OCI-LY7 (cell line): ENCODE measurements at regions not wholly inside any gene's neighbourhood (a gene's known extent, or its start where the extent isn't known, plus 50 kb on each side); places are given as distances from the start of the nearest gene placed in this dataset.
A peak's percentile ranks its signal among the peaks of the same experiment; 100 is the strongest.

Experiments
- BruUV-seq: library from RNA; stranded (reverse); fragments of 400-500 nt; replicated peaks from 2 replicates; lab custom pipeline; 2021; lab: Mats Ljungman, UMichigan
- CTCF ChIA-PET: fragments of 300-600 bp; sonication (Branson Sonifier 250); formaldehyde crosslinking; loops from one replicate; lab custom pipeline; 2022; ENCODE audit warnings: antibody characterized with exemption; ENCODE audit not compliant: unreplicated experiment; lab: Charles Lee
- POLR2A ChIA-PET: fragments of 300-600 bp; sonication (Branson Sonifier 250); formaldehyde crosslinking; loops from one replicate; lab custom pipeline; 2022; ENCODE audit warnings: antibody characterized with exemption; lab: Charles Lee
- DNase-seq: peaks from one replicate; pipeline ENCODE4 v3.0.0-alpha.2; 2015; ENCODE audit warnings: low spot score
- H2AFZ ChIP-seq: fragments of 200-600 bp; sonication (generic), shearing (Covaris generic); 2 replicates; pipeline ENCODE4 v1.6.1; 2014; ENCODE audit warnings: mild to moderate bottlenecking, antibody characterized with exemption, low read length, moderate library complexity
- H3K27ac ChIP-seq: fragments of 200-600 bp; sonication (generic); 2 replicates; pipeline ENCODE4 v1.5.1; 2014; ENCODE audit warnings: mixed run types, low read depth, mild to moderate bottlenecking, moderate library complexity, low read length, inconsistent platforms; ENCODE audit not compliant: poor library complexity, severe bottlenecking
- H3K36me3 ChIP-seq: fragments of 200-600 bp; sonication (generic); 2 replicates; pipeline ENCODE4 v1.6.1; 2014; ENCODE audit warnings: mild to moderate bottlenecking, antibody characterized with exemption, low read length, moderate library complexity, mixed read lengths; ENCODE audit not compliant: insufficient read depth
- H3K4me1 ChIP-seq: fragments of 200-600 bp; sonication (generic); 2 replicates; pipeline ENCODE4 v1.5.1; 2014; ENCODE audit warnings: mild to moderate bottlenecking, low read length; ENCODE audit not compliant: insufficient read depth, poor library complexity, severe bottlenecking
- H3K4me2 ChIP-seq: fragments of 200-600 bp; sonication (generic); 2 replicates; pipeline ENCODE4 v1.6.1; 2014; ENCODE audit warnings: mild to moderate bottlenecking, low read length
- H3K4me3 ChIP-seq: fragments of 200-600 bp; sonication (generic); 2 replicates; pipeline ENCODE4 v1.5.1; 2014; ENCODE audit warnings: mild to moderate bottlenecking, low read depth, low read length; ENCODE audit not compliant: poor library complexity, severe bottlenecking
- H3K79me2 ChIP-seq: fragments of 200-600 bp; sonication (generic); 2 replicates; pipeline ENCODE4 v1.6.1; 2016; ENCODE audit warnings: low read depth, mild to moderate bottlenecking, low read length, moderate library complexity, mixed read lengths; ENCODE audit not compliant: insufficient read depth
- H3K9me2 ChIP-seq: fragments of 200-600 bp; sonication (generic); 2 replicates; pipeline ENCODE4 v1.6.1; 2016; ENCODE audit warnings: mild to moderate bottlenecking, low read length, mixed read lengths; ENCODE audit not compliant: insufficient read depth
- H3K9me3 ChIP-seq: fragments of 200-600 bp; sonication (generic); 2 replicates; pipeline ENCODE4 v1.6.1; 2014; ENCODE audit warnings: mild to moderate bottlenecking, mixed run types, low read length, mixed read lengths
- H4K20me1 ChIP-seq: fragments of 200-600 bp; sonication (generic); 2 replicates; pipeline ENCODE4 v1.6.1; 2014; ENCODE audit warnings: mild to moderate bottlenecking, antibody characterized with exemption, low read length, moderate library complexity, mixed read lengths; ENCODE audit not compliant: insufficient read depth
- EZH2phosphoT487 ChIP-seq: fragments of 200-600 bp; sonication (generic); IDR thresholded peaks from 2 replicates; pipeline ENCODE4 v1.6.1; 2018; ENCODE audit warnings: low read depth, borderline replicate concordance, mild to moderate bottlenecking, mixed run types, antibody characterized with exemption, low read length, moderate library complexity, mixed read lengths
- intact Hi-C: fragments of 100-400 bp; cut with micrococcal nuclease; formaldehyde crosslinking; loops from one replicate; pipeline ENCODE4 v1.10.0; 2022; ENCODE audit not compliant: unreplicated experiment
- TF ChIP-seq, protein P1 (sequence below): fragments of 200-600 bp; sonication (generic); conservative IDR thresholded peaks from 2 replicates; pipeline ENCODE4 v1.5.1; 2014; ENCODE audit warnings: mild to moderate bottlenecking, antibody characterized with exemption, low read length, moderate library complexity, mixed read lengths

DNA sequence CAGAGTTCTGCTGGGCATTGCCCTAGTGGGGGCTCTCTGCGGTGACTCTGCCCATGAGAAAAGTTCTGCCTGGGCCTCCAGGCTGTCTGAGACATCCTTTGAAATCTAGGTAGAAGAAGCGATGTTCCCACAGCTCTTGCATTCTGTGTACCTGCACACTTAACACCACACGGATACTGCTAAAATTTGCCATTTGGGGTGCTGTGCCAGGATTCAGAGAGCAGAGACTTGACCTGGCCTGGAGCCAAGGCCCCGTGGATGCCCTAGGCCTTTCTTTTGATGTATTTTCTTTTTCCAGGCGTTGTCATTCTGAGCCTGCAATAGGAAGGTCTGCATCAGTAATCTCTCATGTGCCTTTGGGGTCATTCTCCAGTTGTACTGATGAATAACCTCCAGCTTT, 89.3 kb upstream of the IL12B start:
- POLR2A ChIA-PET = no interaction called here
- no peak overlapping the region for H2AFZ ChIP-seq
- H3K9me2 ChIP-seq = no peaks in the 10 kb centered on the region
- H3K4me3 ChIP-seq = no peak overlapping the region
- no peaks in the 10 kb centered on the region for H3K4me1 ChIP-seq
- H4K20me1 ChIP-seq = no peaks in the 10 kb centered on the region
- H3K9me3 ChIP-seq = no peaks in the 10 kb centered on the region
- CTCF ChIA-PET = interaction anchor here (0.7 kb wide), 1 partner anchor 16 kb away, joined by 3 read pairs; no protein-coding TSS in a partner anchor
- H3K79me2 ChIP-seq = no peaks in the 10 kb centered on the region
- no peak overlapping the region for H3K4me2 ChIP-seq
- TF ChIP-seq, protein P1, sequence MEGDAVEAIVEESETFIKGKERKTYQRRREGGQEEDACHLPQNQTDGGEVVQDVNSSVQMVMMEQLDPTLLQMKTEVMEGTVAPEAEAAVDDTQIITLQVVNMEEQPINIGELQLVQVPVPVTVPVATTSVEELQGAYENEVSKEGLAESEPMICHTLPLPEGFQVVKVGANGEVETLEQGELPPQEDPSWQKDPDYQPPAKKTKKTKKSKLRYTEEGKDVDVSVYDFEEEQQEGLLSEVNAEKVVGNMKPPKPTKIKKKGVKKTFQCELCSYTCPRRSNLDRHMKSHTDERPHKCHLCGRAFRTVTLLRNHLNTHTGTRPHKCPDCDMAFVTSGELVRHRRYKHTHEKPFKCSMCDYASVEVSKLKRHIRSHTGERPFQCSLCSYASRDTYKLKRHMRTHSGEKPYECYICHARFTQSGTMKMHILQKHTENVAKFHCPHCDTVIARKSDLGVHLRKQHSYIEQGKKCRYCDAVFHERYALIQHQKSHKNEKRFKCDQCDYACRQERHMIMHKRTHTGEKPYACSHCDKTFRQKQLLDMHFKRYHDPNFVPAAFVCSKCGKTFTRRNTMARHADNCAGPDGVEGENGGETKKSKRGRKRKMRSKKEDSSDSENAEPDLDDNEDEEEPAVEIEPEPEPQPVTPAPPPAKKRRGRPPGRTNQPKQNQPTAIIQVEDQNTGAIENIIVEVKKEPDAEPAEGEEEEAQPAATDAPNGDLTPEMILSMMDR = peak; percentile 40
- TF ChIP-seq EZH2phosphoT487 = no peak
- no TSS peak for BruUV-seq
- H3K36me3 ChIP-seq = no peaks in the 10 kb centered on the region
- DNase-seq = no peak
- no peak overlapping the region for H3K27ac ChIP-seq
- intact Hi-C loops = no loop called here

GRCh38 chr5:159420940-159421339, 90.7 kb upstream of the IL12B start:
- Histone ChIP-seq H2AFZ (no peak overlapping the region), H4K20me1 (no peaks in the 10 kb centered on the region), H3K9me3 (no peaks in the 10 kb centered on the region), H3K9me2 (no peaks in the 10 kb centered on the region), H3K4me2 (no peak overlapping the region), H3K79me2 (no peaks in the 10 kb centered on the region), H3K36me3 (no peaks in the 10 kb centered on the region), H3K4me3 (no peak overlapping the region), H3K27ac (no peak overlapping the region), H3K4me1 (no peaks in the 10 kb centered on the region)
- ChIA-PET POLR2A (interaction anchor here (0.6 to 1.4 kb wide), 4 partner anchors 7 to 659 kb away, joined by 3 to 4 read pairs (median 4); no protein-coding TSS in a partner anchor), CTCF (no interaction called here)
- BruUV-seq = no TSS peak
- TF ChIP-seq, protein P1 = no peak
- no peak for TF ChIP-seq EZH2phosphoT487
- intact Hi-C loops = no loop called here
- no peak for DNase-seq

- Histone ChIP-seq H4K20me1 (no peaks in the 10 kb centered on the region), H3K9me3 (no peaks in the 10 kb centered on the region), H3K4me3 (no peak overlapping the region), H3K36me3 (no peaks in the 10 kb centered on the region), H3K27ac (no peak overlapping the region), H3K9me2 (no peaks in the 10 kb centered on the region), H3K4me2 (no peak overlapping the region), H3K79me2 (no peaks in the 10 kb centered on the region), H2AFZ (no peak overlapping the region), H3K4me1 (no peaks in the 10 kb centered on the region)
- BruUV-seq = no TSS peak
- intact Hi-C loops = no loop called here
- CTCF ChIA-PET = no interaction called here
- DNase-seq = no peak
- TF ChIP-seq, protein P1 = no peak
- POLR2A ChIA-PET = interaction anchor here (0.6 to 1.4 kb wide), 2 partner anchors 10 to 34 kb away, joined by 3 to 4 read pairs; no protein-coding TSS in a partner anchor
Observed at GRCh38 chr5:159422361-159422760, 92.1 kb upstream of the IL12B start.
